HepG2 (cell line): ENCODE measurements at regions not wholly inside any gene's neighbourhood (a gene's known extent, or its start where the extent isn't known, plus 50 kb on each side); places are given as distances from the start of the nearest gene placed in this dataset.

ENCODE experiments used
- ATAC-seq: fragments of 200-7000 bp; cut with Tn5 transposase; 3 replicates; pipeline ENCODE4 v1.9.1; 2020; ENCODE audit warnings: mild to moderate bottlenecking, moderate library complexity
- BruUV-seq: library from RNA; stranded (reverse); fragments of 400-500 nt; replicated peaks from 2 replicates; lab custom pipeline; 2021; lab: Mats Ljungman, UMichigan
- CTCF ChIA-PET: fragments of 300-600 bp; formaldehyde crosslinking; extraction: SDS; loops from one replicate; lab custom pipeline; 2021; ENCODE audit warnings: low total read pairs, inconsistent platforms, low intra/inter-chr PET ratio; lab: Yijun Ruan, JAX
- POLR2A ChIA-PET: fragments of 350-600 bp; sonication (Branson Sonifier 250); formaldehyde crosslinking; loops from one replicate; lab custom pipeline; 2020; ENCODE audit warnings: antibody characterized with exemption, inconsistent platforms; lab: Yijun Ruan, JAX
- DNase-seq: peaks from one replicate; pipeline ENCODE4 v3.0.0-alpha.2; 2015; ENCODE audit warnings: low spot score
- FAIRE-seq: peaks from 3 replicates; lab custom pipeline; 2011; peaks lifted over from hg19 to GRCh38; lab: Jason Lieb, UNC
- H2AFZ ChIP-seq: one replicate; pipeline ENCODE4 v1.6.1; 2011; ENCODE audit warnings: low read length, inconsistent platforms
- H3K27ac ChIP-seq: fragments of 300-600 bp; 3 replicates; pipeline ENCODE4 v1.8.0; 2011; ENCODE audit warnings: mixed run types, mild to moderate bottlenecking, mixed read lengths, low read length, inconsistent platforms; ENCODE audit not compliant: insufficient read depth; ENCODE audit errors: extremely low read length
- H3K27me3 ChIP-seq, 2 experiments: fragments of 200-600 bp in 1 of 2; 2 replicates in 1 of 2; 3 replicates in 1 of 2; pipeline versions ENCODE4 v1.6.0 to v1.8.0; 2011; ENCODE audit warnings: low read length in 2 of 2, mild to moderate bottlenecking in 2 of 2, moderate library complexity in 2 of 2, inconsistent platforms in 1 of 2; ENCODE audit not compliant: insufficient read depth in 2 of 2, control insufficient read depth in 1 of 2
- H3K36me3 ChIP-seq, 2 experiments: fragments of 200-600 bp in 1 of 2; replicated peaks in 1 of 2; 2 replicates in 1 of 2; 3 replicates in 1 of 2; pipeline versions ENCODE4 v1.5.1 to v1.8.0; 2011; ENCODE audit warnings: low read length in 2 of 2, inconsistent platforms in 1 of 2; ENCODE audit not compliant: insufficient read depth in 2 of 2, control insufficient read depth in 1 of 2
- H3K4me1 ChIP-seq: 2 replicates; pipeline ENCODE4 v1.5.1; 2012; ENCODE audit warnings: low read length, inconsistent platforms; ENCODE audit not compliant: insufficient read depth
- H3K4me2 ChIP-seq: 2 replicates; pipeline ENCODE4 v1.6.0; 2011; ENCODE audit warnings: low read depth, low read length, inconsistent platforms
- H3K4me3 ChIP-seq, 3 experiments: fragments of 200-600 bp in 1 of 3; sonication (generic), shearing (Covaris generic) in 1 of 3; replicated peaks in 1 of 3; 2 replicates each; pipeline ENCODE4 v1.5.1; 2011 to 2016; ENCODE audit warnings: low read length in 3 of 3, inconsistent platforms in 2 of 3, low read depth in 2 of 3, mild to moderate bottlenecking in 2 of 3, control low read depth in 1 of 3, mixed read lengths in 1 of 3; ENCODE audit not compliant: insufficient read depth in 1 of 3
- H3K79me2 ChIP-seq: one replicate; pipeline ENCODE4 v1.6.1; 2011; ENCODE audit warnings: low read length, inconsistent platforms; ENCODE audit not compliant: insufficient read depth
- H3K9ac ChIP-seq: 2 replicates; pipeline ENCODE4 v1.6.0; 2011; ENCODE audit warnings: mild to moderate bottlenecking, low read depth, low read length, inconsistent platforms; ENCODE audit not compliant: insufficient read depth
- H3K9me3 ChIP-seq: 2 replicates; pipeline ENCODE4 v1.5.1; 2012; ENCODE audit warnings: mild to moderate bottlenecking, low read length
- H4K20me1 ChIP-seq: 2 replicates; pipeline ENCODE4 v1.6.0; 2011; ENCODE audit warnings: inconsistent platforms, mild to moderate bottlenecking, low read length, moderate library complexity; ENCODE audit not compliant: insufficient read depth
- FIP1L1 ChIP-seq: fragments of 200-400 bp; formaldehyde crosslinking; IDR thresholded peaks from 2 replicates; pipeline ENCODE4 v1.6.1; 2018; ENCODE audit warnings: low read depth, mild to moderate bottlenecking, low read length, moderate library complexity, borderline replicate concordance; ENCODE audit not compliant: insufficient read depth
- SMARCE1 ChIP-seq: fragments of 450-650 bp; IDR thresholded peaks from 2 replicates; pipeline ENCODE4 v1.6.1; 2017; ENCODE audit warnings: borderline replicate concordance
- ZFP90 ChIP-seq: sonication (generic); formaldehyde crosslinking; IDR thresholded peaks from 2 replicates; pipeline ENCODE4 v1.8.0; 2022; ENCODE audit warnings: missing genetic modification reagents, mild to moderate bottlenecking, inconsistent platforms, borderline replicate concordance
- ZNF33A ChIP-seq: sonication (generic); formaldehyde crosslinking; IDR thresholded peaks from 2 replicates; pipeline ENCODE4 v1.5.1; 2020; ENCODE audit warnings: missing genetic modification reagents, mild to moderate bottlenecking, moderate library complexity, borderline replicate concordance
- ZNF484 ChIP-seq: sonication (generic); formaldehyde crosslinking; IDR thresholded peaks from 2 replicates; pipeline ENCODE4 v1.5.1; 2020; ENCODE audit warnings: mild to moderate bottlenecking, low read depth, missing genetic modification reagents, borderline replicate concordance
- WGBS: methylation state at CpG from one replicate; pipeline ENCODE4 v1.1.6; 2017; ENCODE audit warnings: low lambda C conversion rate; 5-methylcytosine and 5-hydroxymethylcytosine counted together
- in situ Hi-C: cut with HindIII; loops from 2 replicates; pipeline ENCODE4 v1.10.0; 2017; ENCODE audit warnings: low pct_unique_long_range_greater_than_20kb; ENCODE audit not compliant: extremely low pct_ligation_motif_present
- intact Hi-C: fragments of 100-400 bp; cut with micrococcal nuclease; formaldehyde crosslinking; loops from one replicate; pipeline ENCODE4 v1.10.0; 2022; ENCODE audit not compliant: unreplicated experiment
- TF ChIP-seq, protein P1 (sequence below): sonication (generic); formaldehyde crosslinking; IDR thresholded peaks from 2 replicates; pipeline ENCODE4 v1.5.0; 2020; ENCODE audit warnings: mild to moderate bottlenecking, missing genetic modification reagents, borderline replicate concordance
- TF ChIP-seq, protein P2 (sequence below): sonication (generic); formaldehyde crosslinking; IDR thresholded peaks from 2 replicates; pipeline ENCODE4 v1.8.0; 2022; ENCODE audit warnings: missing genetic modification reagents, mild to moderate bottlenecking, inconsistent platforms, borderline replicate concordance
- TF ChIP-seq, protein P3 (sequence below): sonication (generic); formaldehyde crosslinking; IDR thresholded peaks from 2 replicates; pipeline ENCODE4 v1.5.0; 2020; ENCODE audit warnings: missing genetic modification reagents, mild to moderate bottlenecking, borderline replicate concordance
- TF ChIP-seq, protein P4 (sequence below): sonication (generic); formaldehyde crosslinking; IDR thresholded peaks from 2 replicates; pipeline ENCODE4 v1.4.0; 2020; ENCODE audit warnings: low read depth, mild to moderate bottlenecking, missing genetic modification reagents

GRCh38 chr3:18016366-18016765, 273.9 kb upstream of the TBC1D5 start:
- ATAC-seq (no peak), FAIRE-seq (no peak), DNase-seq (no peak)
- no peak overlapping the region for H3K27ac ChIP-seq
- no TSS peak for BruUV-seq
- 47% methylated on average over 5 of the region's 7 CpGs for WGBS
- H3K9me3 ChIP-seq: no peaks in the 10 kb centered on the region
- no peaks in the 10 kb centered on the region for H3K79me2 ChIP-seq
- H3K36me3 ChIP-seq: no peaks in the 10 kb centered on the region
- no peak overlapping the region for H3K4me2 ChIP-seq
- CTCF ChIA-PET: no interaction called here
- intact Hi-C loops: no loop called here
- H3K4me1 ChIP-seq: no peaks in the 10 kb centered on the region
- H3K4me3 ChIP-seq: no peak overlapping the region
- no peak overlapping the region for H3K9ac ChIP-seq
- POLR2A ChIA-PET: no interaction called here
- no peaks in the 10 kb centered on the region for H3K27me3 ChIP-seq
- in situ Hi-C loops: no loop called here
- no peaks in the 10 kb centered on the region for H4K20me1 ChIP-seq
- no peak overlapping the region for H2AFZ ChIP-seq
- TF ChIP-seq ZNF484 (CRISPR knock-in tag) (no peak), ZNF33A (no peak), FIP1L1 (no peak), SMARCE1 (no peak), ZFP90 (CRISPR knock-in tag) (no peak)
- TF ChIP-seq, protein P1, sequence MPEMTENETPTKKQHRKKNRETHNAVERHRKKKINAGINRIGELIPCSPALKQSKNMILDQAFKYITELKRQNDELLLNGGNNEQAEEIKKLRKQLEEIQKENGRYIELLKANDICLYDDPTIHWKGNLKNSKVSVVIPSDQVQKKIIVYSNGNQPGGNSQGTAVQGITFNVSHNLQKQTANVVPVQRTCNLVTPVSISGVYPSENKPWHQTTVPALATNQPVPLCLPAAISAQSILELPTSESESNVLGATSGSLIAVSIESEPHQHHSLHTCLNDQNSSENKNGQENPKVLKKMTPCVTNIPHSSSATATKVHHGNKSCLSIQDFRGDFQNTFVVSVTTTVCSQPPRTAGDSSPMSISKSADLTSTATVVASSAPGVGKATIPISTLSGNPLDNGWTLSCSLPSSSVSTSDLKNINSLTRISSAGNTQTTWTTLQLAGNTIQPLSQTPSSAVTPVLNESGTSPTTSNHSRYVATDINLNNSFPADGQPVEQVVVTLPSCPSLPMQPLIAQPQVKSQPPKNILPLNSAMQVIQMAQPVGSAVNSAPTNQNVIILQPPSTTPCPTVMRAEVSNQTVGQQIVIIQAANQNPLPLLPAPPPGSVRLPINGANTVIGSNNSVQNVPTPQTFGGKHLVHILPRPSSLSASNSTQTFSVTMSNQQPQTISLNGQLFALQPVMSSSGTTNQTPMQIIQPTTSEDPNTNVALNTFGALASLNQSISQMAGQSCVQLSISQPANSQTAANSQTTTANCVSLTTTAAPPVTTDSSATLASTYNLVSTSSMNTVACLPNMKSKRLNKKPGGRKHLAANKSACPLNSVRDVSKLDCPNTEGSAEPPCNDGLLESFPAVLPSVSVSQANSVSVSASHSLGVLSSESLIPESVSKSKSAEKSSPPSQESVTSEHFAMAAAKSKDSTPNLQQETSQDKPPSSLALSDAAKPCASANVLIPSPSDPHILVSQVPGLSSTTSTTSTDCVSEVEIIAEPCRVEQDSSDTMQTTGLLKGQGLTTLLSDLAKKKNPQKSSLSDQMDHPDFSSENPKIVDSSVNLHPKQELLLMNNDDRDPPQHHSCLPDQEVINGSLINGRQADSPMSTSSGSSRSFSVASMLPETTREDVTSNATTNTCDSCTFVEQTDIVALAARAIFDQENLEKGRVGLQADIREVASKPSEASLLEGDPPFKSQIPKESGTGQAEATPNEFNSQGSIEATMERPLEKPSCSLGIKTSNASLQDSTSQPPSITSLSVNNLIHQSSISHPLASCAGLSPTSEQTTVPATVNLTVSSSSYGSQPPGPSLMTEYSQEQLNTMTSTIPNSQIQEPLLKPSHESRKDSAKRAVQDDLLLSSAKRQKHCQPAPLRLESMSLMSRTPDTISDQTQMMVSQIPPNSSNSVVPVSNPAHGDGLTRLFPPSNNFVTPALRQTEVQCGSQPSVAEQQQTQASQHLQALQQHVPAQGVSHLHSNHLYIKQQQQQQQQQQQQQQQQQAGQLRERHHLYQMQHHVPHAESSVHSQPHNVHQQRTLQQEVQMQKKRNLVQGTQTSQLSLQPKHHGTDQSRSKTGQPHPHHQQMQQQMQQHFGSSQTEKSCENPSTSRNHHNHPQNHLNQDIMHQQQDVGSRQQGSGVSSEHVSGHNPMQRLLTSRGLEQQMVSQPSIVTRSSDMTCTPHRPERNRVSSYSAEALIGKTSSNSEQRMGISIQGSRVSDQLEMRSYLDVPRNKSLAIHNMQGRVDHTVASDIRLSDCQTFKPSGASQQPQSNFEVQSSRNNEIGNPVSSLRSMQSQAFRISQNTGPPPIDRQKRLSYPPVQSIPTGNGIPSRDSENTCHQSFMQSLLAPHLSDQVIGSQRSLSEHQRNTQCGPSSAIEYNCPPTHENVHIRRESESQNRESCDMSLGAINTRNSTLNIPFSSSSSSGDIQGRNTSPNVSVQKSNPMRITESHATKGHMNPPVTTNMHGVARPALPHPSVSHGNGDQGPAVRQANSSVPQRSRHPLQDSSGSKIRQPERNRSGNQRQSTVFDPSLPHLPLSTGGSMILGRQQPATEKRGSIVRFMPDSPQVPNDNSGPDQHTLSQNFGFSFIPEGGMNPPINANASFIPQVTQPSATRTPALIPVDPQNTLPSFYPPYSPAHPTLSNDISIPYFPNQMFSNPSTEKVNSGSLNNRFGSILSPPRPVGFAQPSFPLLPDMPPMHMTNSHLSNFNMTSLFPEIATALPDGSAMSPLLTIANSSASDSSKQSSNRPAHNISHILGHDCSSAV: no peak
- TF ChIP-seq, protein P2, sequence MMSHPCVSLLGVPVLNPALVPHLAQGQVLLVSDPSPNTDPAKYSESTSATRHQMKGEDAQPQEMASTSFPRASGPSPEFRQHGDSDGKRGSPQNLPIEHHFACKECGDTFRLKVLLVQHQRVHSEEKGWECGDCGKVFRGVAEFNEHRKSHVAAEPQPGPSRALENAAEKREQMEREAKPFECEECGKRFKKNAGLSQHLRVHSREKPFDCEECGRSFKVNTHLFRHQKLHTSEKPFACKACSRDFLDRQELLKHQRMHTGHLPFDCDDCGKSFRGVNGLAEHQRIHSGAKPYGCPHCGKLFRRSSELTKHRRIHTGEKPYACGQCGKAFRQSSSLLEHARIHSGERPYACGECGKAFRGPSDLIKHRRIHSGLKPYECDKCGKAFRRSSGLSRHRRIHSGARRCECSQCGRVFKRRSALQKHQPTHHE (CRISPR knock-in tag): no peak
- TF ChIP-seq, protein P3, sequence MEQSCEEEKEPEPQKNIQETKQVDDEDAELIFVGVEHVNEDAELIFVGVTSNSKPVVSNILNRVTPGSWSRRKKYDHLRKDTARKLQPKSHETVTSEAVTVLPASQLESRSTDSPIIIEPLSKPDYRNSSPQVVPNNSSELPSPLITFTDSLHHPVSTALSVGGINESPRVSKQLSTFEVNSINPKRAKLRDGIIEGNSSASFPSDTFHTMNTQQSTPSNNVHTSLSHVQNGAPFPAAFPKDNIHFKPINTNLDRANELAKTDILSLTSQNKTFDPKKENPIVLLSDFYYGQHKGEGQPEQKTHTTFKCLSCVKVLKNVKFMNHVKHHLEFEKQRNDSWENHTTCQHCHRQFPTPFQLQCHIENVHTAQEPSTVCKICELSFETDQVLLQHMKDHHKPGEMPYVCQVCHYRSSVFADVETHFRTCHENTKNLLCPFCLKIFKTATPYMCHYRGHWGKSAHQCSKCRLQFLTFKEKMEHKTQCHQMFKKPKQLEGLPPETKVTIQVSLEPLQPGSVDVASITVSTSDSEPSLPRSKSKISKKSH (CRISPR knock-in tag): no peak
- TF ChIP-seq, protein P4, sequence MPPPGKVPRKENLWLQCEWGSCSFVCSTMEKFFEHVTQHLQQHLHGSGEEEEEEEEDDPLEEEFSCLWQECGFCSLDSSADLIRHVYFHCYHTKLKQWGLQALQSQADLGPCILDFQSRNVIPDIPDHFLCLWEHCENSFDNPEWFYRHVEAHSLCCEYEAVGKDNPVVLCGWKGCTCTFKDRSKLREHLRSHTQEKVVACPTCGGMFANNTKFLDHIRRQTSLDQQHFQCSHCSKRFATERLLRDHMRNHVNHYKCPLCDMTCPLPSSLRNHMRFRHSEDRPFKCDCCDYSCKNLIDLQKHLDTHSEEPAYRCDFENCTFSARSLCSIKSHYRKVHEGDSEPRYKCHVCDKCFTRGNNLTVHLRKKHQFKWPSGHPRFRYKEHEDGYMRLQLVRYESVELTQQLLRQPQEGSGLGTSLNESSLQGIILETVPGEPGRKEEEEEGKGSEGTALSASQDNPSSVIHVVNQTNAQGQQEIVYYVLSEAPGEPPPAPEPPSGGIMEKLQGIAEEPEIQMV: no peak
